NCI-H1417 treated with DMSO at 0.1 percent for 48 hours (cell line): ENCODE measurements at regions not wholly inside any gene's neighbourhood (a gene's known extent, or its start where the extent isn't known, plus 50 kb on each side); places are given as distances from the start of the nearest gene placed in this dataset.
"Not testable (repeated sequence)": the region's sequence is repeated elsewhere in the genome, so short reads cannot be mapped to it uniquely, and the experiment has no call there.

ENCODE experiments used
- DNase-seq: peaks from one replicate; lab custom pipeline; 2025; lab: John Stamatoyannopoulos, UW

DNA sequence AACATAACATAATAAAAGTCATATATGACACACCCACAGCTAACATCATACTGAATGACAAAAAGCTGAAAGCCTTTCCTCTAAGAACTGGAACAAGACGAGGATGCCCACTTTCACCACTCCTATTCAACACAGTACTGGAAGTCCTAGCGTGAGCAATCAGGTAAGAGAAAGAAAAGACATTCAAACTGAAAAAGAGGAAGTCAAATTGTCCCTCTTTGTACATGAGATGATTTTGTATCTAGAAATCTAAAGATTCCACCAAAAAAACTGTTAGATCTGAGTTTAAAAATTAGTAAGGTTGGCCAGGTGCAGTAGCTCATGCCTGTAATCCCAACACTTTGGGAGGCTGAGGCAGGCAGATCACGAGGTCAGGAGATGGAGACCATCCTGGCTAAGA is 70.1 kb upstream of the PROKR2 start:
- DNase-seq = not testable (repeated sequence)

DNA sequence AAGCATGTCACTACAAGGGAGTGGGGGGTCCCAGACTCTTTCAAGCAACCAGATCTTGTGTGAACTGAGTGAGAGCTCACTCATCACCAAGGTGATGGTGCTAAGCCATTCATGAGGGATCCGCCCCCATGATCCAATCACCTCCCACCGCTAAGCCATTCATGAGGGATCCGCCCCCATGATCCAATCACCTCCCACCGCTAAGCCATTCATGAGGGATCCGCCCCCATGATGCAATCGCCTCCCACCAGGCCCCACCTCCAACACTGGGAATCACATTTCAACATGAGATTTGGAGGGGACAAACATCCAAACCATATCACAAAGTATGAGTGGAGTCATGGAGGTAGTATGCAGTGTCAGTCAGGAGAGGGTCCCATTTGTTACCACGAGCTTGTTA is 64.8 kb upstream of the PROKR2 start:
- DNase-seq = not testable (repeated sequence)

DNA sequence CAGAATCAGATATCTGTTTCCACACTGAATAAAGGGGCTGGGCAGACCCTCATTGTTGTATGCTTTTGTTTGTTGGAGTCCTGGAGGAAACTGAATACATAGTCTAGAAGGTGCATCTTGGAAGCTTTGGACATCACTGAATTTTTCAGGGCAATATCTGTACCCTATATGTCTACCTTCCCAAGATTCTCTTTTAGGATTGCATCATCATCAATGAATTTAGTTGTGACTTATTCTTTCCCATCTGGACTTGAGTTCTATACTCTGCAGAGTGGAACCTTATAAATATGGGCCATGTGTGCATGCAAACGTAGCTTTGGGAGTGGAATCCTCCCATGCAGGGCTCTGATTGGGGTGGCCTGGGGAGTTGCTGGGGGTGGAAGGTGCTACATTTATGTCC is 60.7 kb upstream of the PROKR2 start:
- DNase-seq = no peak

DNA sequence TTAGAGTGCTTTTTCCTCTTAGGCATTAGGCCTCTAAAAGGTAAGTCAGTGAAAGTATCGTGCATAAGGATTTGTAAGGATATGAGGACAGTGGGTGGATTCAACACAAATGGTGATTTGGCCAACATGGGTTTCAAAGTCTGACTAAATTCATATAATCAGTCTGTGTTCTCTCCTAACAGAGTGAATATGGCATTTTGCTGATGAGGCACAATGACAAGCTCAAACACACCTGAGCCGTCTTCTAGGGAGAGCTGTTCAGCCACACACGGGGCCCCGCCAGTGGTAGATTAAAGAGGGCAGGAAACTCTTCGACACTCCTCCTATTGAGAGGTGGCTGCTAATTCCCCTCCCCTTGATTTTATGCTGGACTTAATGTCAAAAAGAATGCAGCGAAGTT is 59.5 kb upstream of the PROKR2 start:
- no peak for DNase-seq

DNA sequence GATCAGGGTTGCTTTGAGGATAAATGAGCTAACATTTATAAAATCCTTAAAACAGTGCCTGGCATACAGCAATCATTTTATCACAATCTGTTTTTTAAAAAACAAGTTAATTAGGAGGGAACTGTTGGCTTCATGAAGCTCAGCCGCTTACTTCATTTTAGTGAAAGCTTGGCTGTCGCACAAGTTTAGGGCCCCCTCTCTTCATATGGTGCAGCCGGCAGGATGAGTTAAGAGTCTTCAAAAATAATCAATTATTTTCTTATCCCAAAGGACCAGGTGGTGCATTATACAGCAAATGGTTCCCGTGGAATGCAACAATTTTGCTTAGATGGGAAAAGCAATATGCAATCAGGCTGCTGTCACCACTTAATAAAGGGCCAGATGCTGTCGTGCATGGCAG is 57.4 kb upstream of the PROKR2 start:
- no peak for DNase-seq

DNA sequence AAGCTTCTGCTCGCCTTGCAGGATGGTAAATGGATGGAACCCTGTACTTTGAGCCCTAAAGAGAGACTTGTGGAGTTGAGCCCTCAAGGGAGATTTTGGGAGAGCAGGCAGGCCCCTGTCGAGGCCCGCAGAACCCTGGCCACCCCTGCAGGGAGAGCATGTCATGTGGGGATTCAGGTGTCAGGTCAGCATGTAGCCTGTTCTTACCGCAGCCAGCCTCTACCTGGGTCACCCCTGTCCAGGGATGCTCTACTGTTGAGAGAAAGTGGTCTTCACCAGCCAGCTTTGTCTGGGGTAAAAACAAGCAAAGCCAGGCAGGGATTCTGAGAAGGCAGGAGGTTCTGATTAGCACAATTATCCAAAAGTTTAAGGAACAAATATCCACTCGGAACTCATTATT is 55.6 kb upstream of the PROKR2 start:
- no peak for DNase-seq

DNA sequence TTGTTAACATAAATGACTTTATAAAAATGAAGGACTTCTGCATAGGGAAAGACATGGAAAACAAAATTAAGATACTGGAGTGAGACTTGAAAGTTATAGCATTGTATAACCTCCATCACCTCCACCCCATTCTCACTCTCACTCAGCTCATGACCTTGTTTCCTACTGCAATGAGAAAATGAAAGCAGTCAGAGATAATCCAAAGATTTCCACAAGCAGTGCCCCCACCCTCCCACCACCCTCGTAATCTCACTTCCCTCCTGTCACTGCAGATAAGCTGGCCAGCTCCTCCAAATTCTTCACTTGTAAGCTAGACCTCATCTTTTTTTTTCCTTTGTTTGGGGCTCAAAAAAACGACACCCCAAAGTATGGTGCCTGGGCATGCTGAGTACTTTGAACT is 52.9 kb upstream of the PROKR2 start:
- DNase-seq = no peak
